ENCODE measurements at regions not wholly inside any gene's neighbourhood (a gene's known extent, or its start where the extent isn't known, plus 50 kb on each side); places are given as distances from the start of the nearest gene placed in this dataset.
"Not testable (repeated sequence)": the region's sequence is repeated elsewhere in the genome, so short reads cannot be mapped to it uniquely, and the experiment has no call there.

GRCh38 chr14:46147452-46147851, 504.1 kb downstream of the RPL10L start:
- DNase-seq = no peak

GRCh38 chr14:46147024-46147423, 504.6 kb downstream of the RPL10L start:
- no peak for DNase-seq

- DNase-seq = no peak
These were observed 511.1 kb downstream of the RPL10L start for GRCh38 chr14:46140445-46140844.

- no peak for DNase-seq
These were observed 511.9 kb downstream of the RPL10L start for GRCh38 chr14:46139649-46140048.

GRCh38 chr14:46137786-46138185, 513.8 kb downstream of the RPL10L start:
- DNase-seq = no peak

- no peak for DNase-seq
These were observed 515.1 kb downstream of the RPL10L start for GRCh38 chr14:46136456-46136855.

- no peak for DNase-seq
These were observed 543.4 kb downstream of the RPL10L start for GRCh38 chr14:46108228-46108627.

GRCh38 chr14:46100901-46101300, 550.7 kb downstream of the RPL10L start:
- not testable (repeated sequence) for DNase-seq

- DNase-seq = no peak
These were observed 559.8 kb downstream of the RPL10L start for GRCh38 chr14:46091819-46092218.

- DNase-seq = no peak
These were observed 564.0 kb downstream of the RPL10L start for GRCh38 chr14:46087604-46088003.

GRCh38 chr14:46074061-46074460, 577.5 kb downstream of the RPL10L start:
- DNase-seq = no peak

GRCh38 chr14:46063872-46064271, 587.7 kb downstream of the RPL10L start:
- no peak for DNase-seq

GRCh38 chr14:46058964-46059563, 592.5 kb downstream of the RPL10L start:
- no peak for DNase-seq

GRCh38 chr14:46057799-46058198, 593.8 kb downstream of the RPL10L start:
- no peak for DNase-seq

GRCh38 chr14:46054526-46054925, 597.1 kb downstream of the RPL10L start:
- no peak for DNase-seq

- no peak for DNase-seq
These were observed 598.4 kb downstream of the RPL10L start for GRCh38 chr14:46053221-46053620.

- no peak for DNase-seq
These were observed 599.8 kb downstream of the RPL10L start for GRCh38 chr14:46051796-46052195.

- DNase-seq = no peak
These were observed 603.5 kb downstream of the RPL10L start for GRCh38 chr14:46048127-46048526.

GRCh38 chr14:46036099-46036498, 615.5 kb downstream of the RPL10L start:
- DNase-seq = no peak

GRCh38 chr14:46034305-46034704, 617.3 kb downstream of the RPL10L start:
- no peak for DNase-seq

- DNase-seq = no peak
These were observed 632.6 kb downstream of the RPL10L start for GRCh38 chr14:46018846-46019420.

- DNase-seq = no peak
These were observed 643.2 kb downstream of the RPL10L start for GRCh38 chr14:46008348-46008747.

- DNase-seq = no peak
These were observed 653.0 kb downstream of the RPL10L start for GRCh38 chr14:45998554-45998953.

GRCh38 chr14:45990252-45990651, 661.3 kb downstream of the RPL10L start:
- no peak for DNase-seq
